ENCODE measurements at regions not wholly inside any gene's neighbourhood (a gene's known extent, or its start where the extent isn't known, plus 50 kb on each side); places are given as distances from the start of the nearest gene placed in this dataset.

DNA sequence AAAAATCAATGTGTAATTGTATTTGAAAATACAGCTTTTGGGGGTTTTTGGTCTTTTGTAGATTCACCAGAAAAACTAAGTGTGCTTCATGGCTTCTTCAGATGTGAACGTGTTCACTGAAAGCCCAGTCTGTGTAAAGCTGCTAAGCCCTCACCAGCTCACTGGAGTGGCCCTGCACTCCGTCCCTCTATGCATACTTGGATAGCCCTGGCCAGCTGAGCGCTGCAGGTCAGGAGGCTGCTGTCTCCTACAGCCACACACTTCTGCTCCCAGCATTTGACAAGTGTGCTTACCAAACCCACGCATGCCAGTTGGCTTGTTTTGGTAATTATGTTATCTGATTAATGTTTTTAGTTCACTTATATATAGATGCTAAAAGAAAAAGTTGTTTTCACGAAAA, 163.5 kb downstream of the TLR5 start:
- TF ChIP-seq POLR2A (IDR thresholded peaks at IDR 0.05; ENCODE audit: low read length) (no peak), GATA1 (IDR thresholded peaks at IDR 0.05; ENCODE audit: low read depth, low read length) (no peak)

Data from erythroblast (primary cell).